HG02884 (cell line): ENCODE measurements at regions not wholly inside any gene's neighbourhood (a gene's known extent, or its start where the extent isn't known, plus 50 kb on each side); places are given as distances from the start of the nearest gene placed in this dataset.
"Not testable (repeated sequence)": the region's sequence is repeated elsewhere in the genome, so short reads cannot be mapped to it uniquely, and the experiment has no call there.

ENCODE experiments used
- ATAC-seq: cut with Tn5 transposase; IDR thresholded peaks from one replicate; pipeline ENCODE4 v1.9.1; 2021; ENCODE audit warnings: mild to moderate bottlenecking, moderate library complexity; ENCODE audit not compliant: unreplicated experiment

DNA sequence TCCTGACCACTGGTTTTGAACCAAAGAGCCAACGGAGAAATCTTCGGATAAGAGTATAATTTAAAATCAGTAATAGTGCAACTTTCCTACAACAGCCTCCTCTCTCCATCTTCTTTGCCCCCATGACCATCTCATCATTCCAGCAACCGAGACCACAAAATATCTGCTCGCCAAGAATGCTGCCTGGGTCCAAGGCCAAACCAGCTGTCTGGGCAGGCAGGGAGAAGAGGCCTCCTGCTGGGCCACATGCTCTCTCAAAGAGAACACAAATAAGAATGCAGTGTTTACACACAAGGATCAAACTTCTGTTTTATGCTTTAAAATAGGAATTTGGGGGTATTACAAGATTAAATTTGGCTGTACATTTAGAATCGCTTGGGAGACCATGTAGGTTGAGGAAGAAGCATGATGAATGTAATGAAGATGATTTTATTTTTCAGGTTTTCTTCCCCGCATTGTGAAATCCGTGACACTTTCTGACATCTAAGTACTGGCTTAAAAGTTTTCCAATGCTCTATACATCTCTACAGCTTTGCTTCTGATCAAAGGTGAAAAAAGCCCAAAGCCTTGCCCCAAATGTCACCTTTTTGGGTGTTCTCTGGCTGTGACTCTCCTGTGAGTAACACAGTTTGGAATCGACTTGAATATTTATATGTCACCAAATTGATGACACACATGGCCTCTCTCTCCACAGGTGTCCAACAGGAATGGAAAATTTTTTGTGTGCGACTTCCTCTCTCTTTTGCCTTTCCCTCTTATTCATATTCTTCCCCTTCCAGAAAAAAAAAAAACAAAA, 79.4 kb upstream of the PROKR2 start:
- ATAC-seq = no peak

DNA sequence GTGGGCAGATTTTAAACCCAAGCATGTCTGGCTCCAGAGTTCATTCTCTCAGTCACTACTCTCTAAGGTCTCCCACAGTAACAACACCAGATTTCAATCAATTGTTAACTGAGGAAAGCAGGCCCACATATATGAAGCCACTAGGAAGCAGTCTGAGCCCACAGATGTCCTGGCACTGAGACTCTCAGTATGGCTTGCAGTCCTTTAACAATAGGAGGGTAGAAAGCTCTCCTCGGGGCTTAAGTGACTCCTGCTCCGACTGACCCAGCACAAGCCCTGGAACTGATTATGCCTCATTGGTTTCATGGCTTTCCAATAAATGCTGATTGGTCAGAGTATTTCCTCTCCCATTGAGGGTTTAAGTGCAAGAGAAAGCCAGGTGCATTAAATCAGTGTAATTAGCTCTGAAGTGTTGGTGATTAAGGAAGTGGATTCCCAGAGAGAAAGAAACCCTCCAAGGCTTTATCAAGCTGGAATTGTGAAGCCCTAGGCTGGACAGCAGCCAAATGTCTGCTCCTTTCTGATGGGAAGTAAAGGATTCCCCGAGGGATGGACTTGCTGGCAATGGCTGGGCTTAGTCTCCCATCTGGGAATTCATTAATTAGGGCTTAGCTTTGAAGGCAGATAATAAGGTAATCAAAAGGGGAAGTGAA, 76.6 kb upstream of the PROKR2 start:
- no peak for ATAC-seq

DNA sequence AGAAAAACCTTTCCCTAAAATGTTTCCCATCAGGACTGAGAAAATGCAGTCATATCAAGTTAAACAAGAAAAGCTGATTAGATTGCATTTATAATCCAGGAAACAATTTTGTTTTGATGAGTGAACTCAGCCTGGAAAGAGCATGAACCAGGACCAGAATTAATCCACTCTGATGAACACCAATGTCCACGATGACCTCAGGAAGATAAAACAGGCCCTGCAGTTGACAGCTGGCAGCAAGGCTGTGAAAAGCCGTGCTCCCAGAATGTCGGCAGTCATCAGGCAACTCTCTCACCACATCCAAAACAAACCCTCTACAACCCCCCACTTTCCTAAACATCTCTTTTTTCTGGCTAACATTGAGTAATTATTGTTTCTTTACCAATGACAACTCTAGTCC, 74.0 kb upstream of the PROKR2 start:
- no peak for ATAC-seq

DNA sequence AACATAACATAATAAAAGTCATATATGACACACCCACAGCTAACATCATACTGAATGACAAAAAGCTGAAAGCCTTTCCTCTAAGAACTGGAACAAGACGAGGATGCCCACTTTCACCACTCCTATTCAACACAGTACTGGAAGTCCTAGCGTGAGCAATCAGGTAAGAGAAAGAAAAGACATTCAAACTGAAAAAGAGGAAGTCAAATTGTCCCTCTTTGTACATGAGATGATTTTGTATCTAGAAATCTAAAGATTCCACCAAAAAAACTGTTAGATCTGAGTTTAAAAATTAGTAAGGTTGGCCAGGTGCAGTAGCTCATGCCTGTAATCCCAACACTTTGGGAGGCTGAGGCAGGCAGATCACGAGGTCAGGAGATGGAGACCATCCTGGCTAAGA, 70.1 kb upstream of the PROKR2 start:
- ATAC-seq = not testable (repeated sequence)

DNA sequence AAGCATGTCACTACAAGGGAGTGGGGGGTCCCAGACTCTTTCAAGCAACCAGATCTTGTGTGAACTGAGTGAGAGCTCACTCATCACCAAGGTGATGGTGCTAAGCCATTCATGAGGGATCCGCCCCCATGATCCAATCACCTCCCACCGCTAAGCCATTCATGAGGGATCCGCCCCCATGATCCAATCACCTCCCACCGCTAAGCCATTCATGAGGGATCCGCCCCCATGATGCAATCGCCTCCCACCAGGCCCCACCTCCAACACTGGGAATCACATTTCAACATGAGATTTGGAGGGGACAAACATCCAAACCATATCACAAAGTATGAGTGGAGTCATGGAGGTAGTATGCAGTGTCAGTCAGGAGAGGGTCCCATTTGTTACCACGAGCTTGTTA, 64.8 kb upstream of the PROKR2 start:
- not testable (repeated sequence) for ATAC-seq

DNA sequence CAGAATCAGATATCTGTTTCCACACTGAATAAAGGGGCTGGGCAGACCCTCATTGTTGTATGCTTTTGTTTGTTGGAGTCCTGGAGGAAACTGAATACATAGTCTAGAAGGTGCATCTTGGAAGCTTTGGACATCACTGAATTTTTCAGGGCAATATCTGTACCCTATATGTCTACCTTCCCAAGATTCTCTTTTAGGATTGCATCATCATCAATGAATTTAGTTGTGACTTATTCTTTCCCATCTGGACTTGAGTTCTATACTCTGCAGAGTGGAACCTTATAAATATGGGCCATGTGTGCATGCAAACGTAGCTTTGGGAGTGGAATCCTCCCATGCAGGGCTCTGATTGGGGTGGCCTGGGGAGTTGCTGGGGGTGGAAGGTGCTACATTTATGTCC, 60.7 kb upstream of the PROKR2 start:
- ATAC-seq = no peak

DNA sequence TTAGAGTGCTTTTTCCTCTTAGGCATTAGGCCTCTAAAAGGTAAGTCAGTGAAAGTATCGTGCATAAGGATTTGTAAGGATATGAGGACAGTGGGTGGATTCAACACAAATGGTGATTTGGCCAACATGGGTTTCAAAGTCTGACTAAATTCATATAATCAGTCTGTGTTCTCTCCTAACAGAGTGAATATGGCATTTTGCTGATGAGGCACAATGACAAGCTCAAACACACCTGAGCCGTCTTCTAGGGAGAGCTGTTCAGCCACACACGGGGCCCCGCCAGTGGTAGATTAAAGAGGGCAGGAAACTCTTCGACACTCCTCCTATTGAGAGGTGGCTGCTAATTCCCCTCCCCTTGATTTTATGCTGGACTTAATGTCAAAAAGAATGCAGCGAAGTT, 59.5 kb upstream of the PROKR2 start:
- no peak for ATAC-seq

DNA sequence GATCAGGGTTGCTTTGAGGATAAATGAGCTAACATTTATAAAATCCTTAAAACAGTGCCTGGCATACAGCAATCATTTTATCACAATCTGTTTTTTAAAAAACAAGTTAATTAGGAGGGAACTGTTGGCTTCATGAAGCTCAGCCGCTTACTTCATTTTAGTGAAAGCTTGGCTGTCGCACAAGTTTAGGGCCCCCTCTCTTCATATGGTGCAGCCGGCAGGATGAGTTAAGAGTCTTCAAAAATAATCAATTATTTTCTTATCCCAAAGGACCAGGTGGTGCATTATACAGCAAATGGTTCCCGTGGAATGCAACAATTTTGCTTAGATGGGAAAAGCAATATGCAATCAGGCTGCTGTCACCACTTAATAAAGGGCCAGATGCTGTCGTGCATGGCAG, 57.4 kb upstream of the PROKR2 start:
- ATAC-seq = no peak

DNA sequence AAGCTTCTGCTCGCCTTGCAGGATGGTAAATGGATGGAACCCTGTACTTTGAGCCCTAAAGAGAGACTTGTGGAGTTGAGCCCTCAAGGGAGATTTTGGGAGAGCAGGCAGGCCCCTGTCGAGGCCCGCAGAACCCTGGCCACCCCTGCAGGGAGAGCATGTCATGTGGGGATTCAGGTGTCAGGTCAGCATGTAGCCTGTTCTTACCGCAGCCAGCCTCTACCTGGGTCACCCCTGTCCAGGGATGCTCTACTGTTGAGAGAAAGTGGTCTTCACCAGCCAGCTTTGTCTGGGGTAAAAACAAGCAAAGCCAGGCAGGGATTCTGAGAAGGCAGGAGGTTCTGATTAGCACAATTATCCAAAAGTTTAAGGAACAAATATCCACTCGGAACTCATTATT, 55.6 kb upstream of the PROKR2 start:
- no peak for ATAC-seq

DNA sequence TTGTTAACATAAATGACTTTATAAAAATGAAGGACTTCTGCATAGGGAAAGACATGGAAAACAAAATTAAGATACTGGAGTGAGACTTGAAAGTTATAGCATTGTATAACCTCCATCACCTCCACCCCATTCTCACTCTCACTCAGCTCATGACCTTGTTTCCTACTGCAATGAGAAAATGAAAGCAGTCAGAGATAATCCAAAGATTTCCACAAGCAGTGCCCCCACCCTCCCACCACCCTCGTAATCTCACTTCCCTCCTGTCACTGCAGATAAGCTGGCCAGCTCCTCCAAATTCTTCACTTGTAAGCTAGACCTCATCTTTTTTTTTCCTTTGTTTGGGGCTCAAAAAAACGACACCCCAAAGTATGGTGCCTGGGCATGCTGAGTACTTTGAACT, 52.9 kb upstream of the PROKR2 start:
- ATAC-seq = no peak
